BJ (cell line): ENCODE measurements at regions not wholly inside any gene's neighbourhood (a gene's known extent, or its start where the extent isn't known, plus 50 kb on each side); places are given as distances from the start of the nearest gene placed in this dataset.

ENCODE experiments used
- CTCF ChIA-PET: fragments of 350-600 bp; formaldehyde crosslinking; extraction: SDS; loops from one replicate; lab custom pipeline; 2021; ENCODE audit warnings: antibody characterized with exemption, inconsistent platforms; lab: Yijun Ruan, JAX
- POLR2A ChIA-PET: fragments of 300-600 bp; sonication (Branson Sonifier 250); formaldehyde crosslinking; extraction: SDS; loops from one replicate; lab custom pipeline; 2021; ENCODE audit warnings: antibody characterized with exemption; lab: Charles Lee
- DNase-seq: peaks from one replicate; pipeline ENCODE4 v3.0.0-alpha.2; 2011; ENCODE audit warnings: low read depth
- H3K27me3 ChIP-seq: 2 replicates; pipeline ENCODE4 v1.6.0; 2011; ENCODE audit warnings: low read length; ENCODE audit not compliant: control insufficient read depth, insufficient read depth
- H3K36me3 ChIP-seq: 2 replicates; pipeline ENCODE4 v1.5.1; 2011; ENCODE audit warnings: low read length; ENCODE audit not compliant: control insufficient read depth, insufficient read depth
- H3K4me3 ChIP-seq: 2 replicates; pipeline ENCODE4 v1.5.1; 2011; ENCODE audit warnings: low read depth, mild to moderate bottlenecking, control low read depth, low read length
- TF ChIP-seq, protein P1 (sequence below): IDR thresholded peaks from 2 replicates; pipeline ENCODE4 v1.5.1; 2011; ENCODE audit warnings: low read depth, mild to moderate bottlenecking, control low read depth, inconsistent platforms, low read length, moderate library complexity; ENCODE audit not compliant: insufficient read depth

- ChIA-PET CTCF (interaction anchor here (0.7 to 1.9 kb wide), 3 partner anchors 36 to 532 kb away, joined by 3 to 7 read pairs (median 5); no protein-coding TSS in a partner anchor), POLR2A (no interaction called here)
- Histone ChIP-seq H3K27me3 (no peaks in the 10 kb centered on the region), H3K36me3 (no peaks in the 10 kb centered on the region), H3K4me3 (no peak overlapping the region)
- peak; percentile 74 for DNase-seq
- TF ChIP-seq, protein P1, sequence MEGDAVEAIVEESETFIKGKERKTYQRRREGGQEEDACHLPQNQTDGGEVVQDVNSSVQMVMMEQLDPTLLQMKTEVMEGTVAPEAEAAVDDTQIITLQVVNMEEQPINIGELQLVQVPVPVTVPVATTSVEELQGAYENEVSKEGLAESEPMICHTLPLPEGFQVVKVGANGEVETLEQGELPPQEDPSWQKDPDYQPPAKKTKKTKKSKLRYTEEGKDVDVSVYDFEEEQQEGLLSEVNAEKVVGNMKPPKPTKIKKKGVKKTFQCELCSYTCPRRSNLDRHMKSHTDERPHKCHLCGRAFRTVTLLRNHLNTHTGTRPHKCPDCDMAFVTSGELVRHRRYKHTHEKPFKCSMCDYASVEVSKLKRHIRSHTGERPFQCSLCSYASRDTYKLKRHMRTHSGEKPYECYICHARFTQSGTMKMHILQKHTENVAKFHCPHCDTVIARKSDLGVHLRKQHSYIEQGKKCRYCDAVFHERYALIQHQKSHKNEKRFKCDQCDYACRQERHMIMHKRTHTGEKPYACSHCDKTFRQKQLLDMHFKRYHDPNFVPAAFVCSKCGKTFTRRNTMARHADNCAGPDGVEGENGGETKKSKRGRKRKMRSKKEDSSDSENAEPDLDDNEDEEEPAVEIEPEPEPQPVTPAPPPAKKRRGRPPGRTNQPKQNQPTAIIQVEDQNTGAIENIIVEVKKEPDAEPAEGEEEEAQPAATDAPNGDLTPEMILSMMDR: no peak
These were observed 366.9 kb upstream of the SLC14A2 start for GRCh38 chr18:45248240-45248903.

DNA sequence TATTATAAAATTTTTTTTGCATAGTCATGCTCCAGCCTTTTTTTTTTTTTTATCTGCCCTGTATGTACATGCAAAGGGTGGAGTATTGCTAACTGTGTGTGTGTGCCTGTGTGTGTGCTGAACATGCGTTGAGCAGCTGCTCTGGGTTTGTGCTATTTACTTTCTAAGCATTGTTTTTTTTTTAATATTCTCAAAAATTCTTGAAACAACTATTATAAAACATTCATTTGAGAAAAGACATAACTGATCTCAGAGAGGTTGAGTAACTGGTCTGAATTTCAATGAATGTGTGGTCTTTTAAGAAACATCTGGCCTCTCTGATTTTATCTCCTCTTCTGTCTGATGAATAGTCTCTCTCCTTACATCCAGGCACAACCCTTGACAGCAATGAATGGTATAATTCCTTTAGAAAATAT lies 366.0 kb upstream of the SLC14A2 start:
- Histone ChIP-seq H3K27me3 (no peaks in the 10 kb centered on the region), H3K36me3 (no peaks in the 10 kb centered on the region), H3K4me3 (no peak overlapping the region)
- TF ChIP-seq, protein P1: no peak
- CTCF ChIA-PET: interaction anchor here (1.9 kb wide), 1 partner anchor 37 kb away, joined by 7 read pairs; no protein-coding TSS in a partner anchor
- peak; percentile 66 for DNase-seq
- POLR2A ChIA-PET: no interaction called here

- no peak for DNase-seq
- H3K36me3 ChIP-seq: no peaks in the 10 kb centered on the region
- TF ChIP-seq, protein P1: no peak
- CTCF ChIA-PET: no interaction called here
- POLR2A ChIA-PET: interaction anchor here (0.7 kb wide), 1 partner anchor 23 kb away, joined by 4 read pairs; no protein-coding TSS in a partner anchor
- no peak overlapping the region for H3K4me3 ChIP-seq
- H3K27me3 ChIP-seq: no peaks in the 10 kb centered on the region
These were observed 364.8 kb upstream of the SLC14A2 start for GRCh38 chr18:45250479-45250878.

DNA sequence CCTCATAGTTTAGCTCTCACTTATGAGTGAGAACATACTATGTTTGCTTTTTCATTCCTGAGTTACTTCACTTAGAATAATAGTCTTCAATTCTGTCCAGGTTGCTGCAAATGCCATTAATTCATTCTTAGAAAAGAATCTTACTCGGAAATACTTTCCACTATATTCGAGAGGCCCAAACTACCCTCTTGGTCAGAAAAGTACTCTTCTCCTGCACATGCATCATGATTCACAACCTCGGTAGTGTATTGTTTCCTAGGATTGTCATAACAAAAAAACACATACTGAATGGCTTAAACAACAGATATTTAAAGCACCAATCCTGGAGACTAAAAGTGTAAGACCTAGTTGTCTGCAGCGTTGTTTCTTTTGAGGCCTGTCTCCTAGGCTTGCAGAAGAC lies 364.0 kb upstream of the SLC14A2 start:
- no peak for DNase-seq
- no peak overlapping the region for H3K4me3 ChIP-seq
- POLR2A ChIA-PET: interaction anchor here (0.7 kb wide), 1 partner anchor 24 kb away, joined by 4 read pairs; no protein-coding TSS in a partner anchor
- no peaks in the 10 kb centered on the region for H3K27me3 ChIP-seq
- CTCF ChIA-PET: no interaction called here
- H3K36me3 ChIP-seq: no peaks in the 10 kb centered on the region
- TF ChIP-seq, protein P1: no peak

- TF ChIP-seq, protein P1: no peak
These were observed 362.8 kb upstream of the SLC14A2 start for GRCh38 chr18:45252474-45252873.

More at GRCh38 chr18:45252474-45252873, 362.8 kb upstream of the SLC14A2 start:
- ChIA-PET POLR2A (no interaction called here), CTCF (interaction anchor here (1.1 kb wide), 1 partner anchor 132 kb away, joined by 3 read pairs; no protein-coding TSS in a partner anchor)
- no peak for DNase-seq
- Histone ChIP-seq H3K27me3 (no peaks in the 10 kb centered on the region), H3K36me3 (no peaks in the 10 kb centered on the region), H3K4me3 (no peak overlapping the region)
